Endothelial cell of umbilical vein (primary cell): ENCODE measurements at regions not wholly inside any gene's neighbourhood (a gene's known extent, or its start where the extent isn't known, plus 50 kb on each side); places are given as distances from the start of the nearest gene placed in this dataset.

ENCODE experiments used
- BruUV-seq: library from RNA; stranded (reverse); fragments of 400-500 nt; replicated peaks from 2 replicates; lab custom pipeline; 2021; lab: Mats Ljungman, UMichigan
- CTCF ChIA-PET: fragments of 300-600, 350-600 bp; sonication (Branson Sonifier 250); formaldehyde crosslinking; loops from one replicate; lab custom pipeline; 2021; ENCODE audit warnings: antibody characterized with exemption, inconsistent platforms; lab: Charles Lee
- POLR2A ChIA-PET: fragments of 300-600, 350-600 bp; sonication (Branson Sonifier 250); formaldehyde crosslinking; loops from one replicate; lab custom pipeline; 2021; ENCODE audit warnings: antibody characterized with exemption, inconsistent platforms; lab: Charles Lee
- DNase-seq: peaks from one replicate; pipeline ENCODE4 v3.0.0-alpha.2; 2011; ENCODE audit warnings: low read depth, low spot score
- FAIRE-seq: peaks from 2 replicates; lab custom pipeline; 2011; peaks lifted over from hg19 to GRCh38; lab: Jason Lieb, UNC
- H2AFZ ChIP-seq: 2 replicates; pipeline ENCODE4 v1.6.0; 2012; ENCODE audit warnings: low read depth, low read length, control low read depth, inconsistent platforms
- H3K27ac ChIP-seq: 2 replicates; pipeline ENCODE4 v1.5.1; 2011; ENCODE audit warnings: low read depth, mild to moderate bottlenecking, control low read depth, low read length, moderate library complexity; ENCODE audit not compliant: insufficient read depth
- H3K27me3 ChIP-seq, 2 experiments: 2 replicates each; pipeline versions ENCODE4 v1.6.0 to v1.6.1; 2011; ENCODE audit warnings: low read length in 2 of 2, mixed read lengths in 1 of 2; ENCODE audit not compliant: control insufficient read depth in 2 of 2, insufficient read depth in 2 of 2
- H3K36me3 ChIP-seq, 2 experiments: 2 replicates in 1 of 2; 3 replicates in 1 of 2; pipeline ENCODE4 v1.5.1; 2011; ENCODE audit warnings: low read length in 2 of 2, mild to moderate bottlenecking in 1 of 2, moderate library complexity in 1 of 2; ENCODE audit not compliant: control insufficient read depth in 2 of 2, insufficient read depth in 2 of 2; ENCODE audit errors: extremely low read depth in 1 of 2
- H3K4me1 ChIP-seq: 3 replicates; pipeline ENCODE4 v1.5.1; 2011; ENCODE audit warnings: mild to moderate bottlenecking, low read length; ENCODE audit not compliant: control insufficient read depth, insufficient read depth; ENCODE audit errors: extremely low read depth
- H3K4me2 ChIP-seq: 2 replicates; pipeline ENCODE4 v1.6.1; 2011; ENCODE audit warnings: low read length, control low read depth, mixed read lengths; ENCODE audit not compliant: insufficient read depth
- H3K4me3 ChIP-seq, 3 experiments: fragments of 200-600 bp in 1 of 3; sonication (generic), shearing (Covaris generic) in 1 of 3; replicated peaks in 1 of 3; 2 replicates each; pipeline ENCODE4 v1.5.1; 2011 to 2016; ENCODE audit warnings: control low read depth in 3 of 3, low read length in 3 of 3, mild to moderate bottlenecking in 2 of 3, inconsistent platforms in 1 of 3, low read depth in 1 of 3, moderate library complexity in 1 of 3; ENCODE audit not compliant: insufficient read depth in 1 of 3
- H3K79me2 ChIP-seq: 2 replicates; pipeline ENCODE4 v1.6.0; 2012; ENCODE audit warnings: low read length, inconsistent platforms; ENCODE audit not compliant: control insufficient read depth, insufficient read depth
- H3K9ac ChIP-seq: replicated peaks from 2 replicates; pipeline ENCODE3; 2011; ENCODE audit warnings: low read length, control low read depth; ENCODE audit not compliant: insufficient read depth; ENCODE audit errors: extremely low read depth
- H3K9me1 ChIP-seq: replicated peaks from 3 replicates; pipeline ENCODE4 v1.6.0; 2011; ENCODE audit warnings: mild to moderate bottlenecking, low read length; ENCODE audit not compliant: control insufficient read depth, insufficient read depth; ENCODE audit errors: extremely low read depth
- H3K9me3 ChIP-seq: replicated peaks from 2 replicates; pipeline ENCODE4 v1.5.1; 2012; ENCODE audit warnings: low read length, inconsistent platforms; ENCODE audit not compliant: control insufficient read depth, insufficient read depth
- H4K20me1 ChIP-seq: replicated peaks from 2 replicates; pipeline ENCODE3; 2011; ENCODE audit warnings: mild to moderate bottlenecking, low read length; ENCODE audit not compliant: control insufficient read depth, insufficient read depth; ENCODE audit errors: extremely low read depth
- CTCF ChIP-seq, 2 donors: IDR thresholded peaks; 1 replicate in 1 of 2; 2 replicates in 1 of 2; pipeline ENCODE4 v1.5.1; 2011; ENCODE audit warnings: low read length in 2 of 2, mild to moderate bottlenecking in 2 of 2, moderate library complexity in 2 of 2, control low read depth in 1 of 2, inconsistent platforms in 1 of 2, low read depth in 1 of 2; ENCODE audit not compliant: insufficient read depth in 1 of 2; ENCODE audit errors: extremely low read depth in 1 of 2
- EZH2 ChIP-seq: IDR thresholded peaks from 2 replicates; pipeline ENCODE4 v1.6.1; 2012; ENCODE audit warnings: borderline replicate concordance, low read depth, mild to moderate bottlenecking, moderate library complexity, low read length, inconsistent platforms; ENCODE audit not compliant: severe bottlenecking
- FOS ChIP-seq: IDR thresholded peaks from 2 replicates; pipeline ENCODE4 v1.6.1; 2011; ENCODE audit warnings: mild to moderate bottlenecking, low read length, moderate library complexity, borderline replicate concordance; ENCODE audit not compliant: insufficient read depth
- GATA2 ChIP-seq: IDR thresholded peaks from 2 replicates; pipeline ENCODE4 v1.7.0; 2011; ENCODE audit warnings: low read depth, mild to moderate bottlenecking, moderate library complexity, mixed read lengths, low read length; ENCODE audit not compliant: insufficient read length, insufficient read depth
- JUN ChIP-seq: IDR thresholded peaks from 2 replicates; pipeline ENCODE4 v1.6.1; 2011; ENCODE audit warnings: borderline replicate concordance, low read depth; ENCODE audit not compliant: insufficient read length, insufficient read depth
- MAX ChIP-seq: IDR thresholded peaks from 2 replicates; pipeline ENCODE4 v1.6.1; 2011; ENCODE audit not compliant: insufficient read depth, insufficient read length
- MYC ChIP-seq: IDR thresholded peaks from one replicate; pipeline ENCODE4 v1.6.1; 2011; ENCODE audit warnings: mild to moderate bottlenecking, low read depth, low read length
- POLR2A ChIP-seq: IDR thresholded peaks from 2 replicates; pipeline ENCODE4 v1.6.1; 2012; ENCODE audit warnings: low read depth, mild to moderate bottlenecking, control low read depth, low read length
- POLR2AphosphoS5 ChIP-seq: IDR thresholded peaks from 2 replicates; pipeline ENCODE4 v1.6.1; 2012; ENCODE audit warnings: low read depth, mild to moderate bottlenecking, control low read depth, low read length, moderate library complexity; ENCODE audit not compliant: insufficient read depth
- dilution Hi-C: fragments of 300-500 bp; cut with MboI; formaldehyde crosslinking; loops from one replicate; pipeline ENCODE4 v1.15.0; 2019; ENCODE audit warnings: low sequenced_read_pairs; ENCODE audit not compliant: extremely low pct_ligation_motif_present
- intact Hi-C: fragments of 100-400 bp; cut with micrococcal nuclease; formaldehyde crosslinking; loops from one replicate; pipeline ENCODE4 v1.10.0; 2022

GRCh38 chr3:181103605-181104004, 114.1 kb upstream of the DNAJC19 start:
- Histone ChIP-seq H3K27ac (no peak overlapping the region), H3K9me1 (no peaks in the 10 kb centered on the region), H4K20me1 (no peaks in the 10 kb centered on the region), H3K9me3 (no peaks in the 10 kb centered on the region), H3K4me3 (no peak overlapping the region), H3K36me3 (no peaks in the 10 kb centered on the region), H2AFZ (no peak overlapping the region), H3K9ac (no peak overlapping the region), H3K4me1 (no peaks in the 10 kb centered on the region), H3K4me2 (no peak overlapping the region), H3K27me3 (no peaks in the 10 kb centered on the region), H3K79me2 (no peaks in the 10 kb centered on the region)
- intact Hi-C loops (no loop called here), dilution Hi-C loops (no loop called here)
- no peak for FAIRE-seq
- TF ChIP-seq FOS (no peak), POLR2AphosphoS5 (no peak), GATA2 (no peak), JUN (no peak), POLR2A (no peak), CTCF (IDR thresholded peaks at IDR 0.05; ENCODE audit: extremely low read depth in 1 of 2, insufficient read depth in 1 of 2, low read depth in 1 of 2, low read length in 2 of 2) (peak in 1 of 2 donors; percentile 5)
- no peak for DNase-seq
- ChIA-PET CTCF (no interaction called here), POLR2A (no interaction called here)
- BruUV-seq = no TSS peak

- no peaks in the 10 kb centered on the region for H3K36me3 ChIP-seq
- DNase-seq (no peak), FAIRE-seq (no peak)
- no peaks in the 10 kb centered on the region for H3K4me1 ChIP-seq
- no peaks in the 10 kb centered on the region for H3K79me2 ChIP-seq
- H3K4me3 ChIP-seq = no peak overlapping the region
- H4K20me1 ChIP-seq = no peaks in the 10 kb centered on the region
- H3K27ac ChIP-seq = no peak overlapping the region
- no peaks in the 10 kb centered on the region for H3K9me3 ChIP-seq
- dilution Hi-C loops = no loop called here
- ChIA-PET POLR2A (no interaction called here), CTCF (no interaction called here)
- intact Hi-C loops = no loop called here
- TF ChIP-seq POLR2AphosphoS5 (no peak), GATA2 (no peak), CTCF (IDR thresholded peaks at IDR 0.05; ENCODE audit: extremely low read depth in 1 of 2, insufficient read depth in 1 of 2, low read depth in 1 of 2, low read length in 2 of 2) (no peak), FOS (no peak), POLR2A (no peak), MAX (no peak), EZH2 (no peak), MYC (no peak), JUN (no peak)
- no peak overlapping the region for H2AFZ ChIP-seq
- H3K4me2 ChIP-seq = no peak overlapping the region
- H3K9ac ChIP-seq = no peak overlapping the region
- H3K27me3 ChIP-seq = no peaks in the 10 kb centered on the region
- no TSS peak for BruUV-seq
- H3K9me1 ChIP-seq = no peaks in the 10 kb centered on the region
These were observed 96.5 kb upstream of the DNAJC19 start for GRCh38 chr3:181086011-181086410.
